DMS153 (cell line): ENCODE measurements at regions not wholly inside any gene's neighbourhood (a gene's known extent, or its start where the extent isn't known, plus 50 kb on each side); places are given as distances from the start of the nearest gene placed in this dataset.

Experiments
- DNase-seq: peaks from one replicate; lab custom pipeline; 2025; lab: John Stamatoyannopoulos, UW

- no peak for DNase-seq
Measured at GRCh38 chr6:149150301-149150700, 167.2 kb upstream of the TAB2 start.

- no peak for DNase-seq
Measured at GRCh38 chr6:149150801-149151398, 166.6 kb upstream of the TAB2 start.

GRCh38 chr6:149152521-149152920 is 165.0 kb upstream of the TAB2 start:
- DNase-seq, result no peak

GRCh38 chr6:149153100-149153499 is 164.4 kb upstream of the TAB2 start:
- no peak for DNase-seq

- DNase-seq, result no peak
Measured at GRCh38 chr6:149153693-149154092, 163.8 kb upstream of the TAB2 start.

- no peak for DNase-seq
Measured at GRCh38 chr6:149154261-149154821, 163.2 kb upstream of the TAB2 start.

GRCh38 chr6:149157126-149157525 is 160.4 kb upstream of the TAB2 start:
- DNase-seq, result no peak

GRCh38 chr6:149158076-149158475 is 159.4 kb upstream of the TAB2 start:
- DNase-seq, result no peak

- DNase-seq, result no peak
Measured at GRCh38 chr6:149160943-149161342, 156.6 kb upstream of the TAB2 start.

- no peak for DNase-seq
Measured at GRCh38 chr6:149162924-149163323, 154.6 kb upstream of the TAB2 start.

- no peak for DNase-seq
Measured at GRCh38 chr6:149164199-149164750, 153.2 kb upstream of the TAB2 start.

GRCh38 chr6:149166336-149166735 is 151.2 kb upstream of the TAB2 start:
- no peak for DNase-seq

GRCh38 chr6:149166747-149167146 is 150.8 kb upstream of the TAB2 start:
- no peak for DNase-seq

GRCh38 chr6:149168968-149169367 is 148.5 kb upstream of the TAB2 start:
- no peak for DNase-seq

- DNase-seq, result no peak
Measured at GRCh38 chr6:149169761-149170511, 147.6 kb upstream of the TAB2 start.

GRCh38 chr6:149170564-149171452 is 146.7 kb upstream of the TAB2 start:
- peak; percentile 57 for DNase-seq

GRCh38 chr6:149173222-149173621 is 144.3 kb upstream of the TAB2 start:
- no peak for DNase-seq

- no peak for DNase-seq
Measured at GRCh38 chr6:149174962-149175361, 142.6 kb upstream of the TAB2 start.

GRCh38 chr6:149176971-149177667 is 140.4 kb upstream of the TAB2 start:
- peak; percentile 79 for DNase-seq

GRCh38 chr6:149179431-149179830 is 138.1 kb upstream of the TAB2 start:
- no peak for DNase-seq

GRCh38 chr6:149181304-149181703 is 136.2 kb upstream of the TAB2 start:
- no peak for DNase-seq

- DNase-seq, result no peak
Measured at GRCh38 chr6:149182262-149182661, 135.2 kb upstream of the TAB2 start.
